NCI-H1417 treated with DMSO at 0.1 percent for 48 hours (cell line): ENCODE measurements at regions not wholly inside any gene's neighbourhood (a gene's known extent, or its start where the extent isn't known, plus 50 kb on each side); places are given as distances from the start of the nearest gene placed in this dataset.
"Not testable (repeated sequence)": the region's sequence is repeated elsewhere in the genome, so short reads cannot be mapped to it uniquely, and the experiment has no call there.

ENCODE experiments used
- DNase-seq: peaks from one replicate; lab custom pipeline; 2025; lab: John Stamatoyannopoulos, UW

DNA sequence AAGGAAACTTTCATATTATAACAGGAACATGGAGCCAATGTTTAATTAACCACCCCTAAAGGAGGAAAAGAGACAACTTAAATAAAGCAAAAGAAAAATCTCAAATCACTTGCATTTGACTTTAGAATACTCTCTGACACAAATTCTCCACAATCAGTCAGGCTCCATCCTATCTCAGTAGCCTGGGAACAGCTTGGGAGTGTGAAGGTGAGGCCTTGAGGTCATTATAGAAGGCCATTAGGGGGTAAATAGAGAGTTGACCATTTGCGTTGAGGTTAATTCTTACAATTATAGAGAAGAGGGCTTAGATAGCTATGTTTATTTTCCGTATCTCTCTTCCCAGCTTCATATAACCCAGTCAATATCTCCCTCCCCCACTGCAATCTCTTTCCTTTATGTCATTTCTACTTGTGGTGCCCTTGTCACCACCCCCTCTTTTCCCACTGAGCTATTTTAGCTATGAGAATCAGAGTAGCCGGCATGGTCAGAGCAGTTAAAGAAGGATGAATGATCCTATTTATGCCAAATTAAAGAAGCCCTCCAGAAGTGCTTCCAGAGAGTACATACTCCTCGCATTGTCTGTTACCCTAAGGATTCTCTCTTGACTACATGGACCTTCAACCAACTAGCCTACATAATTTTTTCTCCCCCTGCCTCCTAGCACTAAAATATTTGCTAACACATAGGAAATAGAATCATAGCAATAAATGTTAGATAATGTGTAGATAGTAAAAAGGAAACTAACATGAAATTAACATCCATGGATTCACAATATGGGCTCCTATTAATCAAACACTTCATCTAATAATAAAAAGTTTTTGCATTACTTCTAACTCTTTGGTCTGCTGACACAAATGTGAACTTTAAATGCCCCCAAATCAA, 135.2 kb upstream of the KRR1 start:
- no peak for DNase-seq

DNA sequence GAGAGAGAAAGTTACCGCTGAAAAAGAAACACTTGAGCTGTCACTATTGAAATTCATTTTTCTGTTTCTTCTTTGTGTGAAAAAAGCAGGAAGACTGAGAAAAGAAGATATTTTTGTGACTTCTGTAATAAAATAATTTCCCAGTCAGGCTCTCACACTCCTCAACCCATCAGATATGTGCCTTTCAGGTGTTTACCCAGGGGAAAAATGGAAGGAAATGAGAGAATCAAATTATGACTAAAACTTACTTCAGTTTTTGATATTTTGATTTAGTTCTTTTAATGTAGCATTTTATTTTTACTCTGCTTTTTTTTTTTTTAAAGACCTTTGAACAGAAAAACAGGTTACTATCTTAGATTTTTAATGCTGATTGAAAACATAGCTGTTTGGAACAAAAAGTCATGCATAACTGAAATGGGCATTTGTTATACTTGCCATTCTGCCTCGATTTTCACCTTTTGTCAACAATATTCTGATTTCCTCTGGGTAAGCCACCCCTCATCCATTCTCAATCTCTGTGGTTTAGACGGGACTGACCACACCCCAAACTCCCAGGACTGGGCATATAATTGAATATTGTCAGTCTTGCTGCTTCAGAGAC, 133.2 kb upstream of the KRR1 start:
- no peak for DNase-seq

DNA sequence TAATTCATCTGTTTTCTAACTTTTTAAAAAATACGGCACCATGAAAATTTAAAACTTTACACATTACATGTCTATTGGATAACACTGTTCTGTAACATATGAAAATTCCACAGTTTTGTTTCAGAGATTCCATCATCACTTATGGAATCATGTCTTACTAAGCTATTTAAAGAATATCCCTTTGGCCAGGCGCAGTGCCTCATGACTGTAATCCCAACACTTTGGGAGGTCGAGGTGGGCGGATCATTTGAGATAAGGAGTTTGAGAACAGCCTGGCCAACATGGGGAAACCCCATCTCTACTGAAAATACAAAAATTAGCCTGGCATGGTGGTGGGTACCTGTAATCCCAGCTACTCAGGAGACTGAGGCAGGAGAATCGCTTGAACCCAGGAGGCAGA, 131.7 kb upstream of the KRR1 start:
- not testable (repeated sequence) for DNase-seq

DNA sequence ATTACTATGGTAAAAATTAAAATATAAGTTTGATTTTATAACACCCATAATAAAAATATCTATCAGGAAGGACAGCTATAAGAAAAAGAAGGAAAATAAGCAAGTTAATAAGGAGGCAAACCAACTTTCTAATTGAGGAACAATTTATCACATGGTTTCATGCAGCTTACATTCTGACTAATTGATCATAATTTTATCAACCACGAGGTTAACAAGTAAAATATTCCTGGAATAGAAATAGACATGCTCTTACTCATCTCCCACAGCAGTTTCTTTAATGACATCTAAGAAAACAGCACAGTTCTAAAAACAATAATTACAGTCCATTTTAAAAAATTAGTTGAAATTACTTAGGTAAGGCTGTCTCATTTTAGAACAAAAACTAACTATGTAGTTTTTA, 130.8 kb upstream of the KRR1 start:
- no peak for DNase-seq

DNA sequence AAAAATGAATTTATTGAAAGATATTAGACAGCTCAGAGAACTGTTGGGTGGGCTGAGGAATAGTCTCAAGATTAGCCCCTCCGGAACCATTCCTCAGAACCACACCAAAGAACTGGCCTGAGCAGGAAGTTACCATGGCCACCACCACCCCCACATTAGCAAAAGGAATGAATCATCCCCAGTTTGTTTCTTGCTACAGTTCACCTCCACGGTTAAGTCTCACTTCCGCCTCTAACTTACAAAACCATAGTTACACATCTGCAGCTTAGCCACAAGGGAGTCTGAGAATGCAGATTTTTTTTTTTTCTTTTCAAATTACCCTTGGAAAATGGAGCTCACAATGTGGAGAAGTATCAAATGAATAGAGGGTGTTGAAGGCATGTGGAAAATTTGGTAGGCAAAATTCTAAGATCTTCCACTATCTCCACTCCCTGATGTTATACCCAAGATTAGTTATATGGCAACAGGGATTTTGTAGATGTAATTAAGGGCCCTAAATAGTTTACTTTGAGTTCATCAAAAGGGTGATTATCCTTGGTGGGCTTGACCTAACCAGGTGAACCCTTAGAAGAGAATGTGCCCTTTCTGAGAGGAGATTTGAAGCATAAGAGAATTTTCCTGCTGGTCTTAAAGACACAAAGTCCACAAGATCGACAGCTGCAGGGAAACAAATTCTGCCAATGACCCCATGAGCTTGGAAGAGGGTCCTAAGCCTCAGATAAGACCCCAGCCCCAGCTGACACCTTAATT, 129.8 kb upstream of the KRR1 start:
- DNase-seq = no peak

DNA sequence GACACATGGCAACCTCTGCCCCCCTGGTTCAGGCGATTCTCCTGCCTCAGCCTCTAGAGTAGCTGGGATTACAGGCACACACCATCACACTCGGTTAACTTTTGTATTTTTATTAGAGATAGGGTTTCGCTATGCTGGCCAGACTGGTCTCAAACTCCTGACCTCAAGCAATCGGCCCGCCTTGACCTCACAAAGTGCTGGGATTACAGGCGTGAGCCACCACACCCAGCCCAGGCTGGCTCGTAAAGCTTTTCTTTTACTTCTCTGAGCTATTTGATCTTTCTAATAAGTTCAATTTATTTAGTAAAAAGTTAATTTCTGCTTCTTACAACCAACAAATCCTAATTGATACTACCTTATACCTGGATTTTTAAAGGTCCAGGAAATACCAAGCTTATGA, 127.4 kb upstream of the KRR1 start:
- no peak for DNase-seq

DNA sequence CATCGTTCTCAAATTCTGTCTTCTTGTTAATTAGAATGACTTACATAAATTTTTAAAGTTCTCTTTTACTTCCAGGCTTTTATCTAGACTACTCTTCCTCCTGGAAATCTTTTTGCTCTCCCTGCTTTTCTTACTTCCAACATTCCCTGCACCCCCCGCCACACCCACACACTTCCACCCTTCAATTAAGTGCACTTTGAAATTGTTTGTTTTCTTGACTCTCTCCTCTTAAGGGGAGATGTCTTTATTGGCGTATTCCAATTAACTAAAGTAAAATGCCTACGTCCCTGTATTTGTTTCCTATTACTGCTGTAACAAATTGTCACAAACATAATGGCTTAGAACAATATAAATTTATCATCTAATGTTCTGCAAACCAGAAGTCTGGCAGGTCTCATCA, 125.2 kb upstream of the KRR1 start:
- DNase-seq = no peak

DNA sequence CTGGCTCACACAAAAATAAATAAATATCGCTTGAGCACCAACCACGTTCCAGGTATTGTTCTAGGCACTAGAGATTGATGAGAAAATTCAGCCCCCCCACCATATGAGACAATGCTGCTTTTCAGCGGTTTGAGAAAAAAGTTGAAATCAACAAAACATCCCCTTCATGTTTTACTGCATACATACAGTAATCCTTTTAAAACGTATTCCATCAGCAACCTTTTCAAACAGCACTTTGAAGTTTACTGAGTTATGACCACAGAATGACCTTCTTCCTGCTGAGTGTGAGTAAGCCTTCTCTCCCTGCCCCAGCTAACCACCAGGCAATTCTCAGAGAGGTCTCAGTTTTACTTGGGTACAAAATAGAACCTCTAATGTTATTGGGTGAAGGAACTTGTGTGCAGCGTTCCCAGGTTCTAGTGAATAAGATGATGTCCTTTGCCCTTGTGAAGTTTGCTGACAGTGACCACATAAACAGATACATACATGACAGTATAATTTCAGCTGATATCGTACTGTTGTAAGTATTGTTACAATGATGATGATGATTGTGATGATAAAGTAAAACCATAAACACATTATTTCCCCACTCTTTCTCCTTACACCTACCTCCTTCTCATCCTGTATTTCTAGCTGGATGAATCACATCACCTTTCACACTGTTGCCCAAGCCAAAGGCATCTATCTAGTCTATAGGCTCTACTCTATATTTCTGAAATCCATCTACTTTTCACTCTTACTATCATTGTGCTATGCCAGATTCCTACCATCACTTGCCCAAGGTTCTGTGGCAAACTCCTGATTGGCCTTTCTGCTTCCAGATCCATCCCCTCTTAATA, 124.4 kb upstream of the KRR1 start:
- no peak for DNase-seq

DNA sequence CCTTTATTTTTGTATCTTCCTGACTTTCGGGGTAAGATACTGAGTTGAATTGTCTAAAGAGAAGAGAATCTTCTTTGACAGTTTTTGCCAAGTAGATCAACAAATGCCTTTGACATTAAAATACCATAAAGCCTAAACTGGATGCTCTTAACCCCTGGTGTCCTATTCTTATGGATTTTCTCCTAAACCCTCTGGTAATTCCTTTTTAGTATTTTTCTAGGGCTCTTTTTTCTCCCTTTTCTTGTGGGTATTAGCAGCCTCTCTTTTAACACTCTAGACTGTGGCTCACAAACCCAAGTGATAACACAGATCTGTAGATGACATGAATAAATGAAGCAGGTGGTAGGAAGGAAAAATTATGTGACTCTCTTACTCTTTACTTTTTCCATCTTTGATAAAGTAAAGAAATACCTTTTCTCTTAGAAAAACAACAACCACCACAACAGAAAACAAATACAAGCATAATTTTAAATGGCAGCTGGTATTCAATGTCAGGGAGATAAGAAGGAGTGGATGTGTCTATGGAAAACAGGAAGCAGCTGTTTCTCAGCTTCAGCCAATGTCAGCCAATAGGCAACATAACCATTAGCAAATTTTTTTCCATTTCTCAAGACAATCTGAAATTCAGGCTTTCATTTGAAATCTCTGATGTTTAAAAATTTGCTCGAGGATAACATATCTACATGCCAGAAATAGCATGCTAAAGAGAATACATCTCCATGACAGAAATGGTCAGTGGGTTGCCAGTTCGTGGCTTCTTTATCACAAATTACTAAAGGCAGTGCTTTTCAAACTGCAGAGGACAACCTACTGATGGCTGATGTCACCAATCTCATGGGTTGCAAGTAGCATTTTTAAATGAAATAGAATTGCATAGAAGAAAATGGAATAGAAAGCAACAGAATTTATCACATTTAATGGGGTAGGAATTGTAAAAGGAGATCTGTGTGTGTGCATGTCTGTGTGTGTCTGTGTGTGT, 123.1 kb upstream of the KRR1 start:
- DNase-seq = no peak

DNA sequence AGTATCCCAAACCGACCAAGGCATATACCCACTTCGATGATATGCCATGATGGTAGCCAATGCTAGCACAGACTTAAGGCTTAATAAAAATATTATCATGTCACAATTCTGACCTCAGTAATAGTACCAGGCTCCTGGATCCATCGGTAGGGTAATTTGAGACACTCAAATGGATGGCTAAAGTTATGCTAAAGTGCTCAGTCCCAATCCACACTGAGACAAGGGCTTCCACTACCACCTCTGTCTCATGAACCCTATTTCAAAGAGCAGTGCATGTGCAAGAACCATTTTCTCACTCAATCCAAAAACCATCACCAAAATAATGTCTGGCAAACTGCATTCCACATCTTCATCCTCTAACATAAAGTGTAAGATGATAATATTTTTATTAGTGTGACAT, 122.4 kb upstream of the KRR1 start:
- no peak for DNase-seq

DNA sequence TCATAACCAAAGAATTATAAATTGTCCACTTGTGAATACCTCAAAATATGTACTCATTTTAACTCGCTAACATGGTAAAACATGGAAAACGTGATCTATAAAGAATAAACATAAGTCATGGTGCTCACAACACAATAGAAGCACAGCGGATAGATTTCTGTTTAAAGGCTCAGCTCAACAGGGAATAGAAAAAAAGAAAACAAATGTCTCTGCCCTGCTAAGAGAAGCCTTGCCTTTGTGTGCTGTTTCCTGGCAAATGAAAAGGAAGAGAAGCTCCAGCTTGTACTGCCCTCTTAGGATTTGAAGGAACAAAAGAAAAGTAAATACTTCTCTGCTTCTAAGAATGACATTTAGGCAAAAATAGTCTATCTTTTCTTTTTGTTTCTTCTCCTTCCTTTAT, 121.0 kb upstream of the KRR1 start:
- no peak for DNase-seq

DNA sequence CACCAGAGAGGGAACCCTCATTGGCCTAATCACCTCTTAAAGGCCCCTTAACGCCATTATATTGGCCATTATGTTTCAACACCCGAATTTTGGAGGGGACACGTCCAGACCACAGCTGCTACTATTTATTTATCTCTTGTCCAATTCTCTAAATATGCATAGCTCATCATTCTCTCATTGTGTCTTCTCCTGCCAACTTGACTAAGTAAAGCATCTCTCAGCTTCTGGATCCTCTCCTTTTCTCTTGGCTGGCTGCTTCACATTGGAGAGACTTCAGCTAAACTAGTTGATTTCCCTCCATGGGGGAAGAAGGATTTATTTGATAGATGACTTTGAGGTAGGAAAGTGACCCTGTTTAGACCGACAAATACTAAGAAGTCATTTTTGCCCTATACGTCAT, 120.4 kb upstream of the KRR1 start:
- DNase-seq = no peak

DNA sequence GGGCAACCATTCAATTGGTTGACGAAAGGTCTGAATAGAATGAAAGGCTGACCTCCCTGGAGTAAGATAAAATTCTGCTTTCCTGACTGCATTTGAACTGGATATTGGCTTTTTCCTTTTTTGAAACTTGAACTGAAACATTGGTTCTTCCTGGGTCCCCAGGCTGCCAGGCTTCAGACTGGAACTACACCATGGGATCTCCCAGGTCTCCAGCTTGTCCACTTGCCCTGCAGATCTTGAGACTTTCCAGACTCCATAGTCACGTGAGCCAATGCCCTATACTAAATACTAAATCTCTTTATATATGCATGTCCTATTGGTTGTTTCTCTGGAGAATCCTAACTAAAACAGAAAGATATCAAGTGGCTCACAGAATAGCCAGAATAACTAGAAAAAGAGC, 118.7 kb upstream of the KRR1 start:
- no peak for DNase-seq

DNA sequence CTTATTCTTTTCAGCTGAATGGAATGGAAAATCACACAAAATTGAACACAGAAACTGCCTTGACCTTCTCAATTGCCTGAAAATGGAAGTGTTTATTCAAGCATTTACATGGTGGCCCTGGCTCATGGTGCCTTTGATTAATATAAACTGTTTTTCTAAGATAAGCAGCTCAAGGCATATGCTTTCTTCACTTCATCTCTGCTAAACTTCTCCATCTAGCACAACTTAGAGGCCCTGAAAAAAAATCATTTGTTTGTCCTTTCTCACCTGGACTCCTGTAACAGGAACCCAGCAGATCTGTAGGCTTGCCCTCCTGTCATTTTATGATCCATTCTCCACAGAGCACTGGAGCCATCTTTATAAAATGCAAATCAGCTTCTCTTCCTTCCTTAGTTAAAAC, 117.5 kb upstream of the KRR1 start:
- DNase-seq = no peak

DNA sequence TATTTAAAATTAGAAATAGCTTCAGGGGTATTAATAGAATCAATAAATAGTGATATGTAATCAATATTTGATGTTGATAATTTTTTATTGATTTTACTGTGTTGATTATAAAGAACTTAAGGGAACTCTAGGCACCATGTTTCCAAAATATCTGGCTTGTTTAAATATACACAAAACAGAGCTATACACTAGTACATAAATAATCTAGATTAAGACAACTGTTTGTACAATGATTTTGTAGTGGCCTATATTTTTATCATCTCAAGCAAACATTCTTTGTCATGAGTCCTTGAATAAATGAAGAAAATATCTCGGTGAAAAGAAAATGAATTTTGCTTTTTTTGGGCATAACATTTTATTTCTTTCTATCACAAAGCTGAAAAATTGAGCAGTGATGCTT, 117.1 kb upstream of the KRR1 start:
- DNase-seq = no peak

DNA sequence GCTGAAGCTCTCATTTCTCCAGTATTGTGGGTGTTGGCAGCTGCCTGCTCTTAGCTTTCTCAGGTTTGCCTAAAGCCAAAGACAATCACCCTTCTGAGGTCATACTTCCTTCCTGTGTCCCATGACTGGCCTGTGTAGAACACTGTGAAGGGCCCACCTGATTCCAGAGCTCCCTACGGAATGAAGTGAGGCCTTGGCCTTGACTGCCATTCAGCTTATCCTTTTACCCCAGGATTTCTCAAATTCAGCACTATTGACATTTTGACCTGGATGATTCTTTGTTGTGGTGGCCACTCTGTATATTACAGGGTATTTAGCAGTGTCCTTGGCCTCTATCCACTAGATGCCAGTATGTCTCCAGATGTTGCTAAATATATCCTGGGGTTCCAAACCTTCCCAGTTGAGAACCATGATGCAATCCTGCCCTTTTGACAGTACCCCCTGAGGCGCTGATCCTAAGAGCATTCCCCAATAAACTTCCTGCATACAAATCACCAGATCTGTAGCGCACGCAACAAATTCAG, 112.3 kb upstream of the KRR1 start:
- no peak for DNase-seq

DNA sequence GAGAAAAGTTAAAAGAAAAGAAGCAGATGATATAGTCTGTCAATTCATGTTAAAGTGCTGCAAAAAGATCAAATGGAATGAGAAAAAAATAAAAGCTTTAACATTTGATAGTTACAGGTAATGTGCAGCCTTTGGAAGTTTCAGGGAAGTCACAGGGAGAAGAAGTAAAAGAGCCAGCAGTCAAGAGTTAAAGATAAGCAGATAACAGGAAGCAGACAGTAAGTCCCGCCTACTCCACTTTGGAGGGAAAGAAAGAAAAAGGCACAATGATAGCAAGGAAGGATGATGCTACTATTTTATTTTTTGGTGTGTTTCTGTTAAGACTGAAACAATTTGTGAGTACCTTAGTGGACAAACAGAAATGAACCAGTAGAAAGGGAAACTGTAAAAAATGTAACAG, 111.1 kb upstream of the KRR1 start:
- DNase-seq = no peak

DNA sequence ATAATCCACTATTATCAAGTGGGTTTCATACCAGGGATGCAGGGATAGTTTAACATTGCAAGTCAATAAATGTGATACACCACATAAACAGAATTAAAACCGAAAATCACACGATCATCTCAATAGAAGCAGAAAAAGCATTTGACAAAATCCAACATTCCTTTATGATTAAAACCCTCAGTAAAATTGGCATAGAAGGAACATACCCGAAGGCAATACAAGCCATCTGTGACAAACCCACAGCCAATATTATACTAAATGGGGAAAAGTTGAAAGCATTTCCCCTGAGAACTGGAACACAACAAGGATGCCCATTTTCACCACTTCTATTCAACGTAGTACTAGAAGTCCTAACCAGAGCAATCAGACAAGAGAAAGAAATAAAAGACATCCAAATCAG, 103.0 kb upstream of the KRR1 start:
- DNase-seq = not testable (repeated sequence)

DNA sequence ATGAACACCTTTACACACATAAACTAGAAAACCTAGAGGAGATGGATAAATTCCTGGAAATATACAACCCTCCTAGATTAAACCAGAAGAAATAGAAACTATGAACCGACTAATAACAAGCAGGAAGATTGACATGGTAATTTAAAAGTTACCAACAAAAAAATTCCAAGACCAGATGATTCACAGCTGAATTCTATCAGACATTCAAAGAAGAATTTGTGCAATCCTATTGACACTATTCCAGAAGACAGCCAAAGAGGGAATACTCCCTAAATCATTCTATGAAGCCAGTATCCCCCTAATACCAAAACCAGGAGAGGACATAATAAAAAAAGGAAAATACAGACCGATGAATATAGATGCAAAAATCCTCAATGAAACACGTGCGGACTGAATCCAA, 102.6 kb upstream of the KRR1 start:
- no peak for DNase-seq

DNA sequence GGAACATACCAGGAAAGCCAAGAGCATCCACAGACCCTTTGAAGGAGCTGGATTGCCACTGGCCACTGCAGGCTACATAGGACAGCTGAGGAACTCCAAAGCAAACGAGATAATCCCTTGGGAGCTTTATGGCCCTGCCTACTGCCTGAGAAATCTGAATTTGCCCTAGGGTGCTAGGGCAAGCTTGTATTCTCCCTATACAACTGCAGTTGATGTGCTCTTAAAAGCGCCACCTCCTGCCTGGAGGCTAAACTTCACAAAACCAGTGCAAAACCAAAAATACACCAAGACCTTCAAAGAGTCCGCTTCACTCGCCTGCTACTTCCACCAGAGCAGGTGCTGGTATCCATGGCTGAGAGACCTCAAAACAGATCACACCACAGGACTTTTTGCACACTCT, 99.6 kb upstream of the KRR1 start:
- no peak for DNase-seq

DNA sequence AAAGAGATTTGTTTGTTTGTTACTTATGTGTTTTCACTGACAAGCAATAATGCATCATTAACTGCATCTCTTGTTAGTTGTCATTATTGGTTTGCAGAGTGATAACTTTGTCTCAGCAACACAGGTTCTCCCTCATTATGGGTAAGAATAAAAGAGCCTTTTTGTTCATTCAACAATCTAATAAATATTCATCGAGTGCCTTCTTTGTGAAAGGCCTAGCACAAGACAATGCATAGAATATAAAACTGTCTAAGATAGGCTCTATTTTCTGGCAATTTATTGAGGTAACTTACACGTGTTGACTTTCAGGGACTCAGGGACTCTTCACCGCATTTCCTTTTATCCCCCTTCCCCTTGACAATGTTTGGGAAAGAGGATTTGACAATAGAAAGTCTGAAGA, 95.5 kb upstream of the KRR1 start:
- DNase-seq = no peak
